ENCODE measurements at regions not wholly inside any gene's neighbourhood (a gene's known extent, or its start where the extent isn't known, plus 50 kb on each side); places are given as distances from the start of the nearest gene placed in this dataset.

GRCh38 chr10:90604636-90605035 is 253.2 kb downstream of the HTR7 start:
- FAIRE-seq (no peak), DNase-seq (ENCODE audit: extremely low spot score, insufficient read length, low read depth) (no peak)

- no peak for DNase-seq (ENCODE audit: extremely low spot score, insufficient read length, low read depth)
- FAIRE-seq: no peak
These were observed 252.3 kb downstream of the HTR7 start for GRCh38 chr10:90605506-90605905.

GRCh38 chr10:90612276-90612675 is 245.6 kb downstream of the HTR7 start:
- FAIRE-seq: no peak

GRCh38 chr10:90614631-90615030 is 243.2 kb downstream of the HTR7 start:
- FAIRE-seq: no peak
- DNase-seq (ENCODE audit: extremely low spot score, insufficient read length, low read depth): no peak

More at GRCh38 chr10:90612276-90612675, 245.6 kb downstream of the HTR7 start:
- no peak for DNase-seq (ENCODE audit: extremely low spot score, insufficient read length, low read depth)

GRCh38 chr10:90621577-90621976 is 236.3 kb downstream of the HTR7 start:
- DNase-seq (ENCODE audit: extremely low spot score, insufficient read length, low read depth) (no peak), FAIRE-seq (no peak)

- FAIRE-seq (no peak), DNase-seq (ENCODE audit: extremely low spot score, insufficient read length, low read depth) (no peak)
These were observed 222.6 kb downstream of the HTR7 start for GRCh38 chr10:90635111-90635765.

GRCh38 chr10:90640756-90641155 is 217.1 kb downstream of the HTR7 start:
- DNase-seq (ENCODE audit: extremely low spot score, insufficient read length, low read depth) (no peak), FAIRE-seq (no peak)

GRCh38 chr10:90641731-90642130 is 216.1 kb downstream of the HTR7 start:
- no peak for FAIRE-seq
- no peak for DNase-seq (ENCODE audit: extremely low spot score, insufficient read length, low read depth)

GRCh38 chr10:90642136-90642535 is 215.7 kb downstream of the HTR7 start:
- DNase-seq (ENCODE audit: extremely low spot score, insufficient read length, low read depth) (no peak), FAIRE-seq (no peak)

GRCh38 chr10:90642650-90643049 is 215.2 kb downstream of the HTR7 start:
- FAIRE-seq: no peak
- DNase-seq (ENCODE audit: extremely low spot score, insufficient read length, low read depth): no peak

GRCh38 chr10:90644165-90644564 is 213.7 kb downstream of the HTR7 start:
- DNase-seq (ENCODE audit: extremely low spot score, insufficient read length, low read depth): no peak
- FAIRE-seq: no peak

GRCh38 chr10:90650858-90651257 is 207.0 kb downstream of the HTR7 start:
- no peak for FAIRE-seq
- no peak for DNase-seq (ENCODE audit: extremely low spot score, insufficient read length, low read depth)

- FAIRE-seq: no peak
- DNase-seq (ENCODE audit: extremely low spot score, insufficient read length, low read depth): no peak
These were observed 205.3 kb downstream of the HTR7 start for GRCh38 chr10:90652519-90652918.

- FAIRE-seq (no peak), DNase-seq (ENCODE audit: extremely low spot score, insufficient read length, low read depth) (no peak)
These were observed 199.0 kb downstream of the HTR7 start for GRCh38 chr10:90658791-90659190.

- DNase-seq (ENCODE audit: extremely low spot score, insufficient read length, low read depth): no peak
- FAIRE-seq: no peak
These were observed 191.8 kb downstream of the HTR7 start for GRCh38 chr10:90665905-90666662.

GRCh38 chr10:90674461-90674860 is 183.4 kb downstream of the HTR7 start:
- no peak for FAIRE-seq
- no peak for DNase-seq (ENCODE audit: extremely low spot score, insufficient read length, low read depth)

GRCh38 chr10:90674928-90675327 is 182.9 kb downstream of the HTR7 start:
- FAIRE-seq (no peak), DNase-seq (ENCODE audit: extremely low spot score, insufficient read length, low read depth) (no peak)

- FAIRE-seq (no peak), DNase-seq (ENCODE audit: extremely low spot score, insufficient read length, low read depth) (no peak)
These were observed 182.2 kb downstream of the HTR7 start for GRCh38 chr10:90675621-90676020.

Data from GM18507 (cell line).